RWPE2 (cell line): ENCODE measurements at regions not wholly inside any gene's neighbourhood (a gene's known extent, or its start where the extent isn't known, plus 50 kb on each side); places are given as distances from the start of the nearest gene placed in this dataset.
A peak's percentile ranks its signal among the peaks of the same experiment; 100 is the strongest.
"Not testable (repeated sequence)": the region's sequence is repeated elsewhere in the genome, so short reads cannot be mapped to it uniquely, and the experiment has no call there.

ENCODE experiments used
- ATAC-seq: fragments of 200-7000 bp; cut with Tn5 transposase; 3 replicates; pipeline ENCODE4 v1.9.1; 2021; ENCODE audit warnings: low read depth
- DNase-seq: peaks from one replicate; pipeline ENCODE4 v3.0.0-alpha.2; 2020; ENCODE audit warnings: low spot score
- H3K27ac ChIP-seq: fragments of 450-650 bp; 2 replicates; pipeline ENCODE4 v1.5.1; 2017; ENCODE audit warnings: mild to moderate bottlenecking; ENCODE audit not compliant: poor library complexity, severe bottlenecking
- H3K27me3 ChIP-seq: fragments of 250-450 bp; sonication (Bioruptor Pico); 2 replicates; pipeline ENCODE4 v1.5.1; 2021; ENCODE audit warnings: mild to moderate bottlenecking, moderate library complexity; ENCODE audit not compliant: insufficient read depth, poor library complexity, severe bottlenecking
- H3K36me3 ChIP-seq: fragments of 250-450 bp; sonication (Bioruptor Pico); 2 replicates; pipeline ENCODE4 v1.5.1; 2020; ENCODE audit warnings: low read depth, mild to moderate bottlenecking, moderate library complexity
- H3K4me1 ChIP-seq: fragments of 250-450 bp; sonication (Bioruptor Pico); 2 replicates; pipeline ENCODE4 v1.5.1; 2021; ENCODE audit warnings: mild to moderate bottlenecking, moderate library complexity; ENCODE audit not compliant: insufficient read depth, poor library complexity, severe bottlenecking
- H3K4me3 ChIP-seq: fragments of 250-450 bp; sonication (Bioruptor Pico); 2 replicates; pipeline ENCODE4 v1.5.1; 2021; ENCODE audit warnings: mild to moderate bottlenecking, moderate library complexity; ENCODE audit not compliant: severe bottlenecking
- H3K9me3 ChIP-seq: fragments of 250-450 bp; sonication (Bioruptor Pico); 2 replicates; pipeline ENCODE4 v1.5.1; 2021; ENCODE audit warnings: mild to moderate bottlenecking, moderate library complexity; ENCODE audit not compliant: severe bottlenecking
- CTCF ChIP-seq: fragments of 450-650 bp; IDR thresholded peaks from one replicate; pipeline ENCODE4 v1.5.1; 2017; ENCODE audit warnings: mild to moderate bottlenecking, moderate library complexity; ENCODE audit not compliant: poor library complexity, severe bottlenecking

- Histone ChIP-seq H3K4me1 (peaks cover 19% of the 10 kb centered on the region), H3K27ac (peak overlapping the region; percentile 33), H3K27me3 (no peaks in the 10 kb centered on the region), H3K9me3 (peaks cover 4% of the 10 kb centered on the region), H3K36me3 (no peaks in the 10 kb centered on the region), H3K4me3 (no peak overlapping the region)
- DNase-seq (no peak), ATAC-seq (no peak)
- TF ChIP-seq CTCF = no peak
Measured at GRCh38 chr22:27108425-27109114, 451.2 kb downstream of the MIAT start.

- not testable (repeated sequence) for H3K4me3 ChIP-seq, ATAC-seq, DNase-seq, H3K36me3 ChIP-seq, H3K27ac ChIP-seq, H3K27me3 ChIP-seq, H3K9me3 ChIP-seq
- H3K4me1 ChIP-seq = peaks cover 19% of the 10 kb centered on the region
Measured at GRCh38 chr22:27109406-27109805, 452.0 kb downstream of the MIAT start.

DNA sequence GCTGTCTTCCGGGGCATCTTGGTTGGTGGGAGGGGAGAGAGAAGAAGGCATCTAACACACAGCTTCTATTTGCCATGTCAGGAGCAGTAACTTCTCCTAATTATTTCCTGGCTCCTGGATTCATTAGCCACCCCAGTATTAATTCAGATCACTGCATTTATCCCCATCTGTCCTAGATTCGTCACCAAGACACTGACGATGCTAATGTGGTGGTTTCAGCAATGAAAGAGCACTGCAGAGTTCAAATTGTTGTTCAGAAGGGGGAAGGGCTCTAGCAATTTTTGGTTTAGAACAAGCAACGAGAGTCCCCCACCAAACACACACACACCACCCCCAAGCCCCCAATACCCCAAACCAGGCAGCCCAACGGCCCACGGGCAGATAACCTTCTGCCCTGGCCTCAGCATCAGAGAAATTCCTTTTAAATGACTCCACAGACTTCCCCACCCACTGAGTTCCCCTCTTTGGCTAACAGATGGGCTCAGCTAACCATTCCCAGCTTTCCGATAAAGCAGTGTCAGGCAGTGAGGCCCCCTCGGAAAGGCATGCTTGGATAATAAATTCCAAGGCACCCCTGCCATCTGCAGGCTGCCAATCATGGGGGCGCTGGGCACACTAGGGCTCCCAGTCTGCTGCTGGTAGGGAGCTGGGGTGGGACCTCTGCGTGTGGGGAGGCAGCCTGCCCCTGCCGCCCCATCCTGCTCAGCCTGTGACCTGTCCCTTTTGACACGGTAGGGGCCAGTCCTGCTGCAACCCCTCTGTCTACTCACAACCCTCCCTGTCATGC lies 453.5 kb downstream of the MIAT start:
- H3K4me3 ChIP-seq = no peak overlapping the region
- H3K4me1 ChIP-seq = peaks cover 24% of the 10 kb centered on the region
- H3K27ac ChIP-seq = no peak overlapping the region
- ATAC-seq (no peak), DNase-seq (no peak)
- no peak for TF ChIP-seq CTCF
- peaks cover 4% of the 10 kb centered on the region for H3K9me3 ChIP-seq
- no peaks in the 10 kb centered on the region for H3K36me3 ChIP-seq
- H3K27me3 ChIP-seq = no peaks in the 10 kb centered on the region

DNA sequence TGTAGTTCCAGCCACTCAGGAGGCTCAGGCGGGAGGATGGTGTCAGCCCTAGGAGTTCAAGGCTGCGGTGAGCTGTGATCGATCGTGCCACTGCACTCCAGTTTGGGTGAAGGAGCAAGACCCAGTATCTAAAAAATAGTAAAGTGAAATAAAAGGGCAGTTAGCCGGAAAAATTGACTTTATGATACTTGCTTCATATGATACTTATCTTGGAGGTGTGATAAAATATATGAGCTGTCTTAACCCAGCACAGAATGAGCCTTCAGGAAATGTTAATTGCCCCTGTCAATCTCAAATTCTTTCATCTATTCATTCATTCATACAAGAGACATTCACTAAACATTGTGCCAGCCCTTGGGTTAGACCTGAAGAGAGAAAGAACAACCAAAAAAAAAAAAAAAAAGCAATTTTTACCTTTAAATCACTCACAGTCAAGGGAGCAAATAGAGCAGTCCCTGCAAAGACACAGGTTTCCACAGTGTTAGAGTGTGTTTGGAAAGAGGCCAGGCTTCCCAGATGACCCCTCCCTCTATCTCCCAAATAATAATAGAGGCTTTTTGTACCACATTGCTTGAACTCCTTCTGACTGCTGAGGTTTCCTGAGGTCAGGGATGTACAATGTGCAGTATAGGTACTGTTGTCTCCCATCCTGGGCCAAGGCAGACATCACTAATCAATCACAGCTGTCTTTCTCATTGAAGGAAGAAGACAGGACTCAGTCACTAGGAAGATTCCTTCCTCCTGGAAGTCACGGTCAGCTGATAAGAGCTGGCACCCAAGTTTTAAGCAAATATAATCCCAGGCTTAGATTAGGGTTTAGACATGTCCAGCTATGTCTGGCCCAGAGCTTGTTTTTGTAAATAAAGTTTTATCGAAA lies 454.6 kb downstream of the MIAT start:
- Histone ChIP-seq H3K9me3 (peaks cover 4% of the 10 kb centered on the region), H3K27ac (peak overlapping the region; percentile 53), H3K27me3 (no peaks in the 10 kb centered on the region), H3K36me3 (no peaks in the 10 kb centered on the region), H3K4me3 (no peak overlapping the region), H3K4me1 (peaks cover 29% of the 10 kb centered on the region)
- no peak for DNase-seq
- no peak for ATAC-seq
- TF ChIP-seq CTCF = no peak

GRCh38 chr22:27113211-27113635 lies 455.8 kb downstream of the MIAT start:
- no peaks in the 10 kb centered on the region for H3K27me3 ChIP-seq
- H3K9me3 ChIP-seq = peaks cover 4% of the 10 kb centered on the region
- H3K36me3 ChIP-seq = no peaks in the 10 kb centered on the region
- DNase-seq (no peak), ATAC-seq (peak; percentile 74)
- H3K4me1 ChIP-seq = peaks cover 27% of the 10 kb centered on the region
- H3K27ac ChIP-seq = peak overlapping the region; percentile 53
- TF ChIP-seq CTCF = no peak
- no peak overlapping the region for H3K4me3 ChIP-seq
